GM12873 (cell line): ENCODE measurements at regions not wholly inside any gene's neighbourhood (a gene's known extent, or its start where the extent isn't known, plus 50 kb on each side); places are given as distances from the start of the nearest gene placed in this dataset.

Source experiments
- CTCF ChIP-seq: IDR thresholded peaks from 2 replicates; pipeline ENCODE4 v1.5.1; 2012; ENCODE audit warnings: low read depth, mild to moderate bottlenecking, moderate library complexity, low read length, control low read depth; ENCODE audit not compliant: insufficient read depth; ENCODE audit errors: missing control alignments

- no peak for TF ChIP-seq CTCF
Observed at GRCh38 chr5:30331534-30331933, 862.0 kb upstream of the CDH6 start.

- no peak for TF ChIP-seq CTCF
Observed at GRCh38 chr5:30325795-30326194, 867.7 kb upstream of the CDH6 start.

GRCh38 chr5:30324083-30324482 is 869.4 kb upstream of the CDH6 start:
- no peak for TF ChIP-seq CTCF

GRCh38 chr5:30287890-30288289 is 905.6 kb upstream of the CDH6 start:
- no peak for TF ChIP-seq CTCF

- no peak for TF ChIP-seq CTCF
Observed at GRCh38 chr5:30279237-30279636, 914.2 kb upstream of the CDH6 start.

GRCh38 chr5:30267026-30267425 is 926.5 kb upstream of the CDH6 start:
- no peak for TF ChIP-seq CTCF

GRCh38 chr5:30239331-30240022 is 954.0 kb upstream of the CDH6 start:
- TF ChIP-seq CTCF, result no peak
